HG02938 (cell line): ENCODE measurements at regions not wholly inside any gene's neighbourhood (a gene's known extent, or its start where the extent isn't known, plus 50 kb on each side); places are given as distances from the start of the nearest gene placed in this dataset.

Source experiments
- ATAC-seq: cut with Tn5 transposase; IDR thresholded peaks from one replicate; pipeline ENCODE4 v1.9.1; 2021; ENCODE audit warnings: mild to moderate bottlenecking, moderate library complexity; ENCODE audit not compliant: unreplicated experiment

GRCh38 chr9:129368444-129368978 lies 190.4 kb upstream of the IER5L start:
- no peak for ATAC-seq

DNA sequence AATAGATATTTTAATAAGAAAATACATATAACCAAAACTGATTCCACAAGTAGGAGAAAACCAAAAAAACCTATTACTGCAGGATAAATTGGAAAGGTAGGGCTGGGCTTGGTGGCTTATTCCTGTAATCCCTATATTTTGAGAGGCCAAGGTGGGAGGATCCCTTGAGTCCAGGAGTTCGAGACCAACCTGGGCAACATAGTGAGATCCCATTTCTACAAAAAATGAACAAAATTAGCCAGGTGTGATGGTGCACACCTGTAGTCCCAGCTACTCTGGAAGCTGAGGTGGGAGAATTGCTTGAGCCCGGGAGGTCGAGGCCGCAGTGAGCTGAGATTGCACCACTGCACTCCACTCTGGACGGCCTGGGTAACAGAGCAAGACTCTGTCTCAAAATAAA lies 189.2 kb upstream of the IER5L start:
- ATAC-seq: no peak

- no peak for ATAC-seq
Observed at GRCh38 chr9:129365196-129365595, 187.1 kb upstream of the IER5L start.

DNA sequence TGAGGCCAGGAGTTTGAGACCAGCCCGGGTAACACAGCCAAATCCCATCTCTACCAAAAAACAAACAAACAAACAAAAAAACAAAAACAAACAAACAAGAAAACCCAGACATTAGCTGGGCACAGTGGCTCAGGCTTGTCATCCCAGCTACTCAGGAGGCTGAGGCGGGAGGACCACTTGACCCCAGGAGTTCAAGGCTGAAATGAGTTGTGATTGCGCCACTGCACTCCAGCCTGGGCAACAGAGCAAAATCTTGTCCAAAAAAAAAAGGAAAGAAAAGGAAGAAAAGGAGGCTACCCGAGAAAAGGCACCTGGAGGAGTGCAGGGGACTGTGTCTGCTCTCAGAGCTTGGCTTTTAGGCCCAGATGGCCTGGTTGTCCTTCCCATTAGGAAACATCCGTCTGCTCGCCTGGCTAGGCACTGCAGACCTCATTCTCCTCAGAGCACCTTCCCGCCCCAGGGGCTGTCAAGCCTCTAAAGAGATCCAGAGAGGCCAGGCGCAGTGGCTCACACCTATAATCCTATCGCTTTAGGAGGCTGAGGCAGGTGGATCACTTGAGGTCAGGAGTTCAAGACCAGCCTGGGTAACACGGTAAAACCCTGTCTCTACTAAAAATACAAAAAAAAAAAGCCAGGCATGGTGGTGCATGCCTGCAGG lies 185.3 kb upstream of the IER5L start:
- ATAC-seq: no peak

DNA sequence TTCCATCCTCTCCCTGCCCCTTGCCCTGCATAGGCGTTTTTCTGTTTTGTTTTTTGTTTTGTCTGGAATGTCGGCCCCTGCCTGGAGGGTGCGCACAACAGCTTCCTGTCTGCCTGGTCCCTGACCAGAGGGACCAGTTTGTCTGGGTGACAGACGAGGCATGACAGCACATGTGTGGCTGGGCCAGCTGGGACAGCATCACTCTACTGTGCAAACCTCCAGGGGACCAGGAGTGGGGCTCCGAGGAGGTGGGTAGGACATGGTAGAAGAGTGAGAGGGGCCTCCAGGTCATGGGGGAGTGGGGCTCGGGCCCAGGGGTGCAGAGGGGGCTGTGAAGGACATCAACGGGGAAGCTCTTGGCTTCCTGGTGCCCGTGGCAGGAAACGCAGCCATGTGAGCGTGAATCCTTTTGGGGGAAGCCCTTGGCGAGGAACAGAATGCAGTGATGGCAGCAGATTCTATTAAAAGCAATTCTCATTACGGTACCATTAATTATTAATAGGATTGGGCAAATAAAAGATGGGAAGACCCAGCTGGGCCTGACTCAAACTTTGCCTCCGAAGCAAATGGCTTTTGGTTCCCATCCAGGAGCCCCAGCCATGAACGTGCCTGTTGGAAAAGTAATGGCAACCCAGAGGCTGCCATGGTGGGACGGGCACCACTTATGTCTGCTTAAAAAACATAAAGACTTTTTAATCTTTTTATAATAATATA lies 184.4 kb upstream of the IER5L start:
- no peak for ATAC-seq

GRCh38 chr9:129361196-129361595 lies 183.1 kb upstream of the IER5L start:
- no peak for ATAC-seq

DNA sequence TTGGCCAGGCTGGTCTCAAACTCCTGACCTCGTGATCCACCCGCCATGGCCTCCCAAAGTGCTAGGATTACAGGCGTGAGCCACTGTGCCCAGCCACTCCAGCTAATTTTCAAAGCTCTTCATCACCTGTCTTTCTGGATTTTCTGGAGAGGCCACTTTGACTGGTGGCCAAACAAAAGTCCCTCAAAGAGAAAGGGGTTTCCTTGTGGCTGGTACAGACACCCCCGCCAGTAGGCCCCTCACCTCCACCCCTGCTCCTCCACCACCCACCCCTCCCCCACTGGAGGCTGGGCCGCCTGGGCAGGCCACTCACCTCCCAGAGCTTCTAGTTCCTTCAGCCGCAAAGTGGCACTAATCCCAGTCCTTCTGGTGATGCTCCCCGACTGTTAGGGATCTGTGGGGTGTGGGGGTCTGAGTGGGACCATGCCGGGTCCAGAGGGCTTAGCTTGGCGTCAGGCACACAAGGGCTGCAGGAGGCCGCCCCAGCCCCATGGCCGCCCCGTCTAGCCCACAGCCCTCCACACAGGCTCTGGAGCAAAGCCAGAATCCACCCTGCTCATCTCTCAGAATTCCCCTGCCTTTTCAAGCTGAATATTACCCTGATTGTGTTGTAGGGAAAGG lies 182.0 kb upstream of the IER5L start:
- ATAC-seq: no peak

- no peak for ATAC-seq
Observed at GRCh38 chr9:129359162-129359811, 181.2 kb upstream of the IER5L start.

DNA sequence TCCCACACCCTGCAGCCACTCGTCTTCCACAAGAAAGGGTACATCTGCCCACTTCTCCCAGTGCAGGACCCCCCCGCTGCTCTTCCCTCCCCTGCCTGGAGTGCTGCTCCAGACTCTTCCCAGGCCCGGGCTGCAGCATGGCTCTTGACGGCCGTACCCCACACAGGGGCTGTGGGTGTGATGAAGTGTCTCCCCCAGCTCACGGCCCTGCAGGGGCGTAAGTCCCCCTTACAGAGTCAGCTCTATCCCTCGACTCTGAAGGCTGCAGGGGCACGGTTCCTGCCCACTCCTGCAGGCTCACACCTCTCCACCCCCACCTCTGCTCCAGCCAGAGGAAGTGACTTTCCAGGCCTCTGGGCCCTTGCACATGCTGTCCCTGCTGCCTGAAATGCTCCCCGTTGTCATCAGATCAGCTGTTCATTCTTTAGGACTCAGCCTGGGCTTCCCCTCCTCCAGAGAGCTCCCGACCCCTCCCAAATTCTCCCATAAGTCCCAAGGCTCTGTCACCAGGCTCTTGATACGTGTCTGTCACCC lies 180.6 kb upstream of the IER5L start:
- no peak for ATAC-seq

DNA sequence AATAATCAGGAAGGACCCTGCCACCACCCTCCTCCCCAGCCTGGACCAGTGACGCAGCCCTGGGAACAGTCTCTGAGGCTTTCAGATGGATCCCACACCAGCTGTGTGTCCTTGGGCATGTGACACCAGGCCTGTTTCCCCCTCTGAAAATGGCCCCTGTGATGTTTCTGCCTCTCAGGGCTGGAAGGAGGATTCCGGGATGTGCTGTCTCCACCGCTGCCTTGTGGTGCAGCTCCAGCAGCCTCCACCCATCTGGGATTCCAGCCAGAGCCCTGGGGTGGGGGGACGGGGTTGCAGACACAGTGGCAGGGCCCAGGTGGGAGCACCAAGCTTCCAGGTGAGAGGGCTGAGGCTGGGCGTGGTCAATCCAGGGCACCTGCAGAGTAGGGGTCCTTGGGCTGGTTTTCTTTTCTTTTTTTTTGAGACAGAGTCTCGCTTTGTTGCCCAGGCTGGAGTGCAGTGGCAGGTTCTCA lies 179.7 kb upstream of the IER5L start:
- no peak for ATAC-seq

DNA sequence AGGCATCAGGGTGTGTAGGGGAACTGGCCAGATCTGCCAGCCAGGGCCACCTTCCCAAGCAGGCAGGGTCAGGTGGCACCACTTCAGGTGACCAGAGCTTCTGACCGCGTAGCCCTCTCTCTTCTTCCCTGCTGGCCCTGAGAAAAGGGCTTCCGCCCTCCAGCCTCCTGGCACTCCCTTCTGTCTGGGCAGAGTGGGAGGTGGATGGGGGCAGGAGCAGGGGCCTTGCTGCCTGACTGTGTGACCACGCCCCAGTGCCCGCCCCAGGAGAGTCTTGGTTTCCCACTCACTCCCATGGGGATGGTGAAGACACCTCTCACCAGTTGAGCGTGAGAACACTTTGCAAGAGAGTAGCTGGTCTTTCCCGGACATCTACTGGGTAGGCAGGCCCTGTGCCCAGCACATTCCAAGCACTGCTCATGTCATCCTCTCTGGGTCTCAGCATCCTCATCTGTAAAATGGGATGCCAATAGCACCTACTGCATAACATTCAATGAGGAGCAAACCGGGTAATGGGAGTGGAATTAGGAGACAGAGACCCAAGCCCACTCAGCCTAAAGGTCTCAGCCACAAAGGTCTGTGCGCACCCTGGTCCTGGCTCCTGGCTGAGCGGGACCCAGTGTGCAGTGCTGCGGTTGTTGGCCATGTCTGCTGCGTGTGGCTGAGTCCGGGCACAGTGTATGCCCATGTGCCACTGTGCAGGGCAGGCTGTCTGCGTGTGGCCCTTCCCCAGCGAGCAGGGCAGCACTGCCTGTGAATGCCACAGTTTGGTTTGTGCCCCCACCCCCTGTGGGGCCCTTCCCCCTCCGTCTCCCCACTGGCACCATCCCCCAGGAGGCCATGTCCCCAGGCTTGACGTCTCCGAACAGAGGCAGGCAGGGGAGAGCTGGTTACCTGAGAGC lies 179.1 kb upstream of the IER5L start:
- ATAC-seq: no peak

GRCh38 chr9:129355631-129356030 lies 177.6 kb upstream of the IER5L start:
- ATAC-seq: no peak

GRCh38 chr9:129354498-129354897 lies 176.4 kb upstream of the IER5L start:
- no peak for ATAC-seq

GRCh38 chr9:129353697-129354336 lies 175.8 kb upstream of the IER5L start:
- ATAC-seq: no peak

DNA sequence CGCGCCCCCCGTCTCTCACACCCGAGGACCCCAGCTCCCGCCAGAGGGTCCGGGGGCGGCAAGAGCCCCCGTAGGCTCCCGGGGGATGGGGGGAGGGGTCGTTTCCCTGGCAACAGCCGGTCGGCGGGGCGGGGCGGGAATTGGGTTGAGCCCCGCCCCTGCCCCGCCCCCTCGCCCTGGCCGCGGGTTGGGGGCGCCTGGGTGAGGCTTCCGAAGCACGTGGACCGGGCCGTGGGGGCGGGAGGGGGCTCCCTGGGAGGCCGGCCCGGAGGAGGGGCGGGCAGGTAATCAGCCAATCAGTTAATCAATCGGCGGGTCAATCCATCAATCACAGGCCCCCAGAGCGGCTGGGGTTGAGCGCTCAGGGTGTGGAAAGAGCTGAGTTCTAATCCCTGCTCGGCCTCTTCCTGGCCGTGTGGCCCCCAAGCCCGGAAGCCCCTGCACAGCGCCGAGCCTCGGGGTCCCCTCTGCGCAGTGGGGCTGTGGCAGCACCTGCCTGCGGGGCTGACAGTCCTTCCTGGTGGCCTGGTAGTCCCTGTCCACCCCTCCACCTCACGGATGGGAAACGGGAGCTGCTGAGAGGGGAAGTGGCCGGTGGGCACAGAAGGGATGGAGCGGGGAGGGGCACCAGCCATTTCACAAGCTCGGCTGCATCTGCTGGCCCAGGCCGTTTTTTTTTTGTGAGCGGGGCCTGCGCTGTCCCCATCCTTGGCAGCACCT lies 174.2 kb upstream of the IER5L start:
- ATAC-seq: no peak

DNA sequence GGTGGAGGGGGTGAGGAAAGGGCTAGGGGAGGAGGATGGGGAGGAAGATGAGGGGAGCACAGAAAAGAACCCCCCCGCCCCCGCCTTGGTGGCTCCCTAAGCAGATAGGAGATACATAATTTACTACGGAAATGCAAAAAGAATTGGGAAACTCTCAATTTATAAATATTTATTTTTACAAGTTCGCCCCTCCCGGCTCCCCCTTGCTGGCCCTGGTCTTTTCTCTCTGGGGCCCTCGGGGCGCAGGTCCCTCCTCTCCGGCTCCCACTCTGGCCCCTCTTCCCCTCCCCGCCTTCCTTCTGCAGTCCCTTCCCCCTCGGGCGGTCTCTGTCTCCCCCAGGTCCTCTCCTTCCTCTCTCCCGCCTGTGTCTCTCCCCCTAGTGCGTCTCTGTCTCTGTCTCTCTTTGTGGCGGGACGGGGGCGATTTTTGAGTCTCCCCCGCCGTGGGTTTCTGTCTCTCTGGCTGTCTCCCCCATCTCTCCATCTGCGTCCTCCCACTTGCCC lies 173.6 kb upstream of the IER5L start:
- no peak for ATAC-seq

GRCh38 chr9:129351058-129351641 lies 173.1 kb upstream of the IER5L start:
- no peak for ATAC-seq

DNA sequence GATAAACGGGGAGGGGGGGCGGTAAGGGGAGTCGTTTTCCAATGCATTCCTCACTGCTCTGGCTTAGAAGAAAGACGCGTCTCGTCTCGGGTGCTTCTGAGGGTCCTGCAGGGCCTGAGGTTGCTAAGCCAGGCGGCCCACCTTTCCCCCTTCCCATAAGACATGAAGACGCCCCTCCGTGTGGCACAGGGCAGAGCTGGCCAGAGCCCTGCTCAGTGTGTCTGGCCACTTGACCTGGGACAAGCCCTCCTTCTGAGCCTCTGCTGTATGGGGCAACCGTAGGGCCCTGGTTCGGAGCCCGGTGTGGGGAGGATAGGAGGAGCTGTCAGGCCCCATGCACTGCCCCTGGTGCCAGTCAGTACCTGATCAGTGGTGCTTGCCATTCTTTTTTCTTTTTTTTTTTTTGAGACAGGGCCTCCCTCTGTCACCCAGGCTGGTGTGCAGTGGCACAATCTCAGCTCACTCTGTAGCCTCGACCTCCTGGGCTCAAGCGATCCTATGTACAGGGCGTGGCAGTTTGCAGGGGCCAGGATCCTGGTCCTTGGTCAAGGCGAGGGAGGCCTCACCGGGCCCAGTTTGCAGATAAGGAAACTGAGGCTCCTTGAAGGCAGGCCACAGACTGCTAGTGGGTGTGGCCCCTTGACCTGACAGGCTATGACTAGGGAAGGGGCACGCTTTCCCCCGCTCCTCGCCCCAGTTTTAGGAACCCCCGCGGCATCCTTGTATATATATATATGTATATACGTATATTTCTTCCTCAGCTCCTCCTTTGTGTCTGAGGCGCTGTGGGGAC lies 172.3 kb upstream of the IER5L start:
- ATAC-seq: no peak
